ENCODE measurements at regions not wholly inside any gene's neighbourhood (a gene's known extent, or its start where the extent isn't known, plus 50 kb on each side); places are given as distances from the start of the nearest gene placed in this dataset.
"Not testable (repeated sequence)": the region's sequence is repeated elsewhere in the genome, so short reads cannot be mapped to it uniquely, and the experiment has no call there.

- Histone ChIP-seq H3K27me3 (ENCODE audit: control insufficient read depth, insufficient read depth, low read length) (no peaks in the 10 kb centered on the region), H3K4me1 (ENCODE audit: control insufficient read depth, insufficient read depth, low read length) (no peaks in the 10 kb centered on the region), H3K36me3 (ENCODE audit: control insufficient read depth, insufficient read depth, low read length) (no peaks in the 10 kb centered on the region), H3K4me3 (ENCODE audit: low read length) (no peak overlapping the region), H3K27ac (ENCODE audit: low read length) (no peak overlapping the region), H3K9me3 (ENCODE audit: control insufficient read depth, insufficient read depth, low read length) (no peaks in the 10 kb centered on the region)
- WGBS (ENCODE audit: insufficient coverage, insufficient read length), result no CpG with 5 or more reads among the region's 13 CpGs
- no peak for DNase-seq (ENCODE audit: low read depth, low spot score)
Measured at GRCh38 chr15:77901921-77902750, 175.4 kb downstream of the TBC1D2B start.

- H3K27me3 ChIP-seq (ENCODE audit: control insufficient read depth, insufficient read depth, low read length), result no peaks in the 10 kb centered on the region
- no peaks in the 10 kb centered on the region for H3K36me3 ChIP-seq (ENCODE audit: control insufficient read depth, insufficient read depth, low read length)
- H3K4me1 ChIP-seq (ENCODE audit: control insufficient read depth, insufficient read depth, low read length), result no peaks in the 10 kb centered on the region
- no peak overlapping the region for H3K27ac ChIP-seq (ENCODE audit: low read length)
- no peak for DNase-seq (ENCODE audit: low read depth, low spot score)
- H3K4me3 ChIP-seq (ENCODE audit: low read length), result no peak overlapping the region
- no CpG with 5 or more reads among the region's 18 CpGs for WGBS (ENCODE audit: insufficient coverage, insufficient read length)
- H3K9me3 ChIP-seq (ENCODE audit: control insufficient read depth, insufficient read depth, low read length), result no peaks in the 10 kb centered on the region
Measured at GRCh38 chr15:77901251-77901881, 176.1 kb downstream of the TBC1D2B start.

GRCh38 chr15:77900331-77900963 lies 177.1 kb downstream of the TBC1D2B start:
- WGBS (ENCODE audit: insufficient coverage, insufficient read length), result no CpG with 5 or more reads among the region's 24 CpGs
- not testable (repeated sequence) for H3K4me3 ChIP-seq (ENCODE audit: low read length); H3K36me3 ChIP-seq (ENCODE audit: control insufficient read depth, insufficient read depth, low read length); H3K27ac ChIP-seq (ENCODE audit: low read length); DNase-seq (ENCODE audit: low read depth, low spot score); H3K9me3 ChIP-seq (ENCODE audit: control insufficient read depth, insufficient read depth, low read length); H3K4me1 ChIP-seq (ENCODE audit: control insufficient read depth, insufficient read depth, low read length); H3K27me3 ChIP-seq (ENCODE audit: control insufficient read depth, insufficient read depth, low read length)

- not testable (repeated sequence) for H3K36me3 ChIP-seq (ENCODE audit: control insufficient read depth, insufficient read depth, low read length); H3K9me3 ChIP-seq (ENCODE audit: control insufficient read depth, insufficient read depth, low read length); DNase-seq (ENCODE audit: low read depth, low spot score); H3K27me3 ChIP-seq (ENCODE audit: control insufficient read depth, insufficient read depth, low read length); H3K4me3 ChIP-seq (ENCODE audit: low read length); H3K27ac ChIP-seq (ENCODE audit: low read length); H3K4me1 ChIP-seq (ENCODE audit: control insufficient read depth, insufficient read depth, low read length)
- WGBS (ENCODE audit: insufficient coverage, insufficient read length), result no CpG with 5 or more reads among the region's 8 CpGs
Measured at GRCh38 chr15:77899776-77900175, 177.7 kb downstream of the TBC1D2B start.

GRCh38 chr15:77898811-77899730 lies 178.4 kb downstream of the TBC1D2B start:
- WGBS (ENCODE audit: insufficient coverage, insufficient read length), result no CpG with 5 or more reads among the region's 34 CpGs
- no peaks in the 10 kb centered on the region for H3K9me3 ChIP-seq (ENCODE audit: control insufficient read depth, insufficient read depth, low read length)

GRCh38 chr15:77897896-77898406 lies 179.6 kb downstream of the TBC1D2B start:
- no CpG with 5 or more reads among the region's 12 CpGs for WGBS (ENCODE audit: insufficient coverage, insufficient read length)
- Histone ChIP-seq H3K36me3 (ENCODE audit: control insufficient read depth, insufficient read depth, low read length) (no peaks in the 10 kb centered on the region), H3K27ac (ENCODE audit: low read length) (no peak overlapping the region)

More at GRCh38 chr15:77898811-77899730, 178.4 kb downstream of the TBC1D2B start:
- DNase-seq (ENCODE audit: low read depth, low spot score), result no peak
- no peaks in the 10 kb centered on the region for H3K4me1 ChIP-seq (ENCODE audit: control insufficient read depth, insufficient read depth, low read length)
- H3K4me3 ChIP-seq (ENCODE audit: low read length), result no peak overlapping the region
- H3K27ac ChIP-seq (ENCODE audit: low read length), result no peak overlapping the region
- no peaks in the 10 kb centered on the region for H3K27me3 ChIP-seq (ENCODE audit: control insufficient read depth, insufficient read depth, low read length)
- no peaks in the 10 kb centered on the region for H3K36me3 ChIP-seq (ENCODE audit: control insufficient read depth, insufficient read depth, low read length)

GRCh38 chr15:77897113-77897895 lies 180.2 kb downstream of the TBC1D2B start:
- no CpG with 5 or more reads among the region's 37 CpGs for WGBS (ENCODE audit: insufficient coverage, insufficient read length)
- not testable (repeated sequence) for H3K27me3 ChIP-seq (ENCODE audit: control insufficient read depth, insufficient read depth, low read length)

More at GRCh38 chr15:77897896-77898406, 179.6 kb downstream of the TBC1D2B start:
- Histone ChIP-seq H3K9me3 (ENCODE audit: control insufficient read depth, insufficient read depth, low read length) (no peaks in the 10 kb centered on the region), H3K4me1 (ENCODE audit: control insufficient read depth, insufficient read depth, low read length) (no peaks in the 10 kb centered on the region), H3K4me3 (ENCODE audit: low read length) (no peak overlapping the region), H3K27me3 (ENCODE audit: control insufficient read depth, insufficient read depth, low read length) (no peaks in the 10 kb centered on the region)
- no peak for DNase-seq (ENCODE audit: low read depth, low spot score)

GRCh38 chr15:77896147-77897112 lies 181.1 kb downstream of the TBC1D2B start:
- not testable (repeated sequence) for DNase-seq (ENCODE audit: low read depth, low spot score); H3K9me3 ChIP-seq (ENCODE audit: control insufficient read depth, insufficient read depth, low read length); H3K4me1 ChIP-seq (ENCODE audit: control insufficient read depth, insufficient read depth, low read length); H3K27me3 ChIP-seq (ENCODE audit: control insufficient read depth, insufficient read depth, low read length); H3K27ac ChIP-seq (ENCODE audit: low read length); H3K4me3 ChIP-seq (ENCODE audit: low read length); H3K36me3 ChIP-seq (ENCODE audit: control insufficient read depth, insufficient read depth, low read length)
- no CpG with 5 or more reads among the region's 32 CpGs for WGBS (ENCODE audit: insufficient coverage, insufficient read length)

More at GRCh38 chr15:77897113-77897895, 180.2 kb downstream of the TBC1D2B start:
- not testable (repeated sequence) for H3K27ac ChIP-seq (ENCODE audit: low read length); H3K36me3 ChIP-seq (ENCODE audit: control insufficient read depth, insufficient read depth, low read length); DNase-seq (ENCODE audit: low read depth, low spot score); H3K4me1 ChIP-seq (ENCODE audit: control insufficient read depth, insufficient read depth, low read length); H3K4me3 ChIP-seq (ENCODE audit: low read length); H3K9me3 ChIP-seq (ENCODE audit: control insufficient read depth, insufficient read depth, low read length)

GRCh38 chr15:77895742-77896141 lies 181.8 kb downstream of the TBC1D2B start:
- no peaks in the 10 kb centered on the region for H3K36me3 ChIP-seq (ENCODE audit: control insufficient read depth, insufficient read depth, low read length)
- DNase-seq (ENCODE audit: low read depth, low spot score), result no peak
- no peaks in the 10 kb centered on the region for H3K4me1 ChIP-seq (ENCODE audit: control insufficient read depth, insufficient read depth, low read length)
- WGBS (ENCODE audit: insufficient coverage, insufficient read length), result no CpG with 5 or more reads among the region's 3 CpGs
- H3K9me3 ChIP-seq (ENCODE audit: control insufficient read depth, insufficient read depth, low read length), result no peaks in the 10 kb centered on the region
- H3K27me3 ChIP-seq (ENCODE audit: control insufficient read depth, insufficient read depth, low read length), result no peaks in the 10 kb centered on the region
- no peak overlapping the region for H3K4me3 ChIP-seq (ENCODE audit: low read length)
- no peak overlapping the region for H3K27ac ChIP-seq (ENCODE audit: low read length)

Measured in iPS DF 6.9 (cell line).